Brain pericyte (primary cell): ENCODE measurements at regions not wholly inside any gene's neighbourhood (a gene's known extent, or its start where the extent isn't known, plus 50 kb on each side); places are given as distances from the start of the nearest gene placed in this dataset.
"Not testable (repeated sequence)": the region's sequence is repeated elsewhere in the genome, so short reads cannot be mapped to it uniquely, and the experiment has no call there.

Source experiments
- DNase-seq: peaks from one replicate; pipeline ENCODE4 v3.0.0-alpha.2; 2012; ENCODE audit warnings: low read depth, low spot score

- DNase-seq = not testable (repeated sequence)
These were observed 145.2 kb upstream of the PITRM1 start for GRCh38 chr10:3317553-3318479.

- not testable (repeated sequence) for DNase-seq
These were observed 142.0 kb upstream of the PITRM1 start for GRCh38 chr10:3314445-3315085.

GRCh38 chr10:3313784-3314444, 141.3 kb upstream of the PITRM1 start:
- not testable (repeated sequence) for DNase-seq

GRCh38 chr10:3312403-3312940, 139.9 kb upstream of the PITRM1 start:
- no peak for DNase-seq

GRCh38 chr10:3310016-3310784, 137.6 kb upstream of the PITRM1 start:
- DNase-seq = no peak

- DNase-seq = no peak
These were observed 133.5 kb upstream of the PITRM1 start for GRCh38 chr10:3306050-3306449.

- no peak for DNase-seq
These were observed 123.1 kb upstream of the PITRM1 start for GRCh38 chr10:3295582-3296151.

- peak; percentile 25 for DNase-seq
These were observed 122.5 kb upstream of the PITRM1 start for GRCh38 chr10:3294919-3295581.

GRCh38 chr10:3293581-3294431, 121.2 kb upstream of the PITRM1 start:
- DNase-seq = no peak

- DNase-seq = no peak
These were observed 120.1 kb upstream of the PITRM1 start for GRCh38 chr10:3292636-3293035.

GRCh38 chr10:3290550-3290949, 118.0 kb upstream of the PITRM1 start:
- no peak for DNase-seq

GRCh38 chr10:3287572-3288445, 115.2 kb upstream of the PITRM1 start:
- DNase-seq = no peak

- DNase-seq = no peak
These were observed 110.1 kb upstream of the PITRM1 start for GRCh38 chr10:3282674-3283017.

GRCh38 chr10:3281941-3282673, 109.5 kb upstream of the PITRM1 start:
- no peak for DNase-seq

- DNase-seq = no peak
These were observed 106.2 kb upstream of the PITRM1 start for GRCh38 chr10:3278771-3279170.

GRCh38 chr10:3277566-3277965, 105.0 kb upstream of the PITRM1 start:
- no peak for DNase-seq

GRCh38 chr10:3274414-3274813, 101.8 kb upstream of the PITRM1 start:
- DNase-seq = no peak

- no peak for DNase-seq
These were observed 101.4 kb upstream of the PITRM1 start for GRCh38 chr10:3273966-3274365.
